ENCODE measurements at regions not wholly inside any gene's neighbourhood (a gene's known extent, or its start where the extent isn't known, plus 50 kb on each side); places are given as distances from the start of the nearest gene placed in this dataset.

DNA sequence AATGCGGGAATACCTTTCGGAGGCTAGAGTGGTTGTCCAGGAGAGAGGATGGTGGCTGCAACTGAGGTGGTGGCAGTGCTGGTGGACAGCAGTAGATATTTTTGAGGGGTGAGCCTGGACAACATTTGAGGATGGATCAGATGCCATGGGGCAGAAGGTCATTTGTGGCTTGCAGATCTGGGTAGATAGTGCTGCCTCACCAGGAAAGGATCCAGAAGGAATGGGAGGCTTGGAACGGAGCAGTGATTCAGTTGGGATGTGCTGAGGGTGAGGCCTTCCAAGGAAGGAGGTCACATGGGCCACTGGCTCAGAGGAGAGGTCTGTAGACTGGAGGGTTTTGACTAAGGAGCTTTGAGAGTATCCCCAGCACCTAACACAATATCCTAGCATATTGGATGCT, 110.8 kb upstream of the KAZN start:
- no peak overlapping the region for H3K4me3 Mint-ChIP-seq (ENCODE audit: low read depth)
- H3K27me3 Mint-ChIP-seq = peaks cover 20% of the 10 kb centered on the region
- DNase-seq (ENCODE audit: low spot score, unreplicated experiment) = no peak
- TF ChIP-seq CTCF (IDR thresholded peaks at IDR 0.05; ENCODE audit: unreplicated experiment) = no peak
- H3K9me3 Mint-ChIP-seq (ENCODE audit: low read depth) = peaks cover 3% of the 10 kb centered on the region
- H3K4me1 Mint-ChIP-seq (ENCODE audit: low read depth) = no peaks in the 10 kb centered on the region
- H3K27ac Mint-ChIP-seq = no peak overlapping the region
- H3K36me3 Mint-ChIP-seq (ENCODE audit: insufficient read depth) = no peaks in the 10 kb centered on the region

DNA sequence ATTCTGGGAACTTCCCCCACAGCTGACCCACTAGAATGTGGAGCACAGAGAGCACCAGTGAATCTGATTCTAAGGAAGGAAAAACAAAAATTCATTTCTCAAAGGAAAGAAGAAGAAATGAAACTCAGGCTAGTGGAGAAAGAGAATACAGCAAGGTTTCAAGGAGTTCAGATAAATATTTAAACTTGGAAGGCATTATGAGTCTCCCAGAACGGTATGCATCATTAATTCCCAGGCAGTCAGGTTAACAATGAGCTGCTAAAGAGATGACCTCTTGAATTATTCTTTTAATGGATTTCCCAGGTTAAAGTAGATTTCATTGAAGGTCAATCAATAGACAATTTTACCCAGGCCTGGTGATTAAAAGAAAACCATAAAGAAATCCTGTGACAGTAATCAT, 103.6 kb upstream of the KAZN start:
- no peaks in the 10 kb centered on the region for H3K9me3 Mint-ChIP-seq (ENCODE audit: low read depth)
- no peak for TF ChIP-seq CTCF (IDR thresholded peaks at IDR 0.05; ENCODE audit: unreplicated experiment)
- H3K4me1 Mint-ChIP-seq (ENCODE audit: low read depth) = peaks cover 16% of the 10 kb centered on the region
- H3K36me3 Mint-ChIP-seq (ENCODE audit: insufficient read depth) = no peaks in the 10 kb centered on the region
- peaks cover 42% of the 10 kb centered on the region for H3K27me3 Mint-ChIP-seq
- no peak for DNase-seq (ENCODE audit: low spot score, unreplicated experiment)
- H3K27ac Mint-ChIP-seq = no peak overlapping the region
- H3K4me3 Mint-ChIP-seq (ENCODE audit: low read depth) = no peak overlapping the region

- Mint-ChIP-seq H3K27me3 (peaks cover 42% of the 10 kb centered on the region), H3K4me3 (ENCODE audit: low read depth) (no peak overlapping the region), H3K4me1 (ENCODE audit: low read depth) (peaks cover 20% of the 10 kb centered on the region), H3K9me3 (ENCODE audit: low read depth) (no peaks in the 10 kb centered on the region), H3K36me3 (ENCODE audit: insufficient read depth) (no peaks in the 10 kb centered on the region), H3K27ac (no peak overlapping the region)
- no peak for DNase-seq (ENCODE audit: low spot score, unreplicated experiment)
- TF ChIP-seq CTCF (IDR thresholded peaks at IDR 0.05; ENCODE audit: unreplicated experiment) = no peak
Measured at GRCh38 chr1:14495381-14495780, 103.1 kb upstream of the KAZN start.

- no peak for DNase-seq (ENCODE audit: low spot score, unreplicated experiment)
- Mint-ChIP-seq H3K36me3 (ENCODE audit: insufficient read depth) (no peaks in the 10 kb centered on the region), H3K9me3 (ENCODE audit: low read depth) (no peaks in the 10 kb centered on the region), H3K4me1 (ENCODE audit: low read depth) (peaks cover 20% of the 10 kb centered on the region), H3K4me3 (ENCODE audit: low read depth) (no peak overlapping the region), H3K27ac (no peak overlapping the region), H3K27me3 (peaks cover 42% of the 10 kb centered on the region)
- TF ChIP-seq CTCF (IDR thresholded peaks at IDR 0.05; ENCODE audit: unreplicated experiment) = no peak
Measured at GRCh38 chr1:14495996-14496395, 102.5 kb upstream of the KAZN start.

DNA sequence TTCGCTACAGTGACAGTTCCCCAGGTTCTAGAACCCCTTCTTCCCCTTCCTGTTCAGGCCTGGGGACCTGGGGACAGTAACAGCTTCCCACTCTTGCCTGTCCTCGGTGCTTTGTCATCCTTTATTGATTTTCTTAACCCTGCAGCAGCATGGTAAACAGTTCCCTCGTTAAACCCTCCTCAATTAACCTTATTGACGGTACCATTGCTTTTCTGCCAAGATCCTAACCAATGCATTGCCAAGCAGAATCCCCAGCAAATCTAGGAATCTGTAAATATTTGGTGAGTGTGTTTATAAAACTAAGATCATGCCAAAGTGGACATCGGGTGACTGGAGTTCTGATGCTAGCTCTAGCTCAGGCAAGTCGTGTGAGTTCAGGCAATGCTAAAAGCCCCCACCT, 99.6 kb upstream of the KAZN start:
- Mint-ChIP-seq H3K4me3 (ENCODE audit: low read depth) (no peak overlapping the region), H3K27ac (no peak overlapping the region), H3K9me3 (ENCODE audit: low read depth) (no peaks in the 10 kb centered on the region), H3K4me1 (ENCODE audit: low read depth) (peaks cover 20% of the 10 kb centered on the region), H3K27me3 (peaks cover 40% of the 10 kb centered on the region), H3K36me3 (ENCODE audit: insufficient read depth) (no peaks in the 10 kb centered on the region)
- TF ChIP-seq CTCF (IDR thresholded peaks at IDR 0.05; ENCODE audit: unreplicated experiment) = no peak
- no peak for DNase-seq (ENCODE audit: low spot score, unreplicated experiment)
